NCI-H526 (cell line): ENCODE measurements at regions not wholly inside any gene's neighbourhood (a gene's known extent, or its start where the extent isn't known, plus 50 kb on each side); places are given as distances from the start of the nearest gene placed in this dataset.
"Not testable (repeated sequence)": the region's sequence is repeated elsewhere in the genome, so short reads cannot be mapped to it uniquely, and the experiment has no call there.

ENCODE experiments used
- DNase-seq, 2 experiments: peaks; one replicate each; lab custom pipeline; 2025; lab: John Stamatoyannopoulos, UW

GRCh38 chr19:28685802-28686201, 527.1 kb downstream of the UQCRFS1 start:
- no peak for DNase-seq

DNA sequence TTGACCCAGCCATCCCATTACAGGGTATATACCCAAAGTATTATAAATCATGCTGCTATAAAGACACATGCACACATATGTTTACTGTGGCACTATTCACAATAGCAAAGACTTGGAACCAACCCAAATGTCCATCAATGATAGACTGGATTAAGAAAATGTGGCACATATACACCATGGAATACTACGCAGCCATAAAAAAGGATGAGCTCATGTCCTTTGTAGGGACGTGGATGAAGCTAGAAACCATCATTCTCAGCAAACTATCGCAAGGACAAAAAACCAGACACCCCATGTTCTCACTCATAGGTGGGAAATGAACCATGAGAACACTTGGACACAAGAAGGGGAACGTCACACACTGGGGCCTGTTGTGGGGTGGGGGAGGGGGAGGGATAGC, 527.9 kb downstream of the UQCRFS1 start:
- not testable (repeated sequence) for DNase-seq

GRCh38 chr19:28680111-28680510, 532.8 kb downstream of the UQCRFS1 start:
- no peak for DNase-seq

DNA sequence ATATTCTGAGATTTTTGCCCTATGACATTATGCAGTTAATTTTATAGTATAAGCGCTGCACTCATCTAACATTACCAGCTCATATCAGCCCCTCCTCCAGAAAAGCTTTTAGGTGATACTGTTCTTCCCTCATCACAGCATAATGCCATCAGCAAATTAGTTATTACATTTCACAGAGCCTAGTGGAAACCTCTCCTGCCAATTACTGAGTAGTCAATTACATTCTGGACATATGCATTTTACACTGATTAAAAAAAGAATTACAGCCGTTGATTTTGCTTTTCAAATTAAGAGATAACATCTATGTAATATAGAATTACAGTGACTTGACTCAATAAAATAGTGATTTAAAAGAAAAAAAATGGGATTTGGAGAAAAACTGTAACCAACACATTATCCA, 542.1 kb downstream of the UQCRFS1 start:
- DNase-seq, result no peak

DNA sequence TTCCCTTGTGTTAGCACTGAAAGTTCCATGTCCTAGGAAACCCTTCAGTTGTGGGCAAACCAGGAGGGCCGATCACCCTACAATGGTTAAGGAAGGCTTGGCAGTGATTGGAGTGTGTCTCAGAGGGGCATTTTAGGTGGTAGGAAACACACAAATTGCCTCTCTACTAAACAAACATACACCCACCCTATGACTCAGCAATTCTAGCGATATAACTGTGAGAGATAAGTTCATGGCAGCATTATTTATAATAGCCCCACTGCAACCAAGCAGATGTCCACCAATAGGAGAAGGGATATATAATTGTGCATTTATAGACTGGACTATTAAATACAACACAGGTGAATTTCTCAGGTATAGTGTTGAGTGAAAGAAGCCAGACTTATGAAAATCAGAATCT, 543.1 kb downstream of the UQCRFS1 start:
- DNase-seq, result no peak

GRCh38 chr19:28667348-28667977, 545.5 kb downstream of the UQCRFS1 start:
- no peak for DNase-seq

- no peak for DNase-seq
These were observed 547.2 kb downstream of the UQCRFS1 start for GRCh38 chr19:28665748-28666147.

DNA sequence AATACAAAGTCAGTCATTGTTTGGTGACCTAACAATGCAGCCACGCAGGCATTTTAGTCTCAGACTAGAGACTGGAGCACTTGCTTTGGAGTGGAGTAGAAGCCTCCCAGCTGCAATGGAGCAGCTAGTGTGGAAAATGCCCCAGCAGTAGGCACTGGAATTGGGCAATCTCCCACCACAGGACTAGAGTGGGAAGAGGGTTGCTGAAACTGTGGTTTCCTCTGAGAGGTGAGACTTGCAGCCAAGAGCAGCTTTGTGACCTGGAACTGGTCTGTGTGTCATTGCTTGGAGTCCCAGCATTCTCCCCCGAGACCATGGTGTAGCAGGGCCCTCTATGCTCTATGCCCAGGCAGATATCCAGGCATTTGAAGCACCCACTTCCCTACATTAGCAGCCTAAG, 556.3 kb downstream of the UQCRFS1 start:
- no peak for DNase-seq

DNA sequence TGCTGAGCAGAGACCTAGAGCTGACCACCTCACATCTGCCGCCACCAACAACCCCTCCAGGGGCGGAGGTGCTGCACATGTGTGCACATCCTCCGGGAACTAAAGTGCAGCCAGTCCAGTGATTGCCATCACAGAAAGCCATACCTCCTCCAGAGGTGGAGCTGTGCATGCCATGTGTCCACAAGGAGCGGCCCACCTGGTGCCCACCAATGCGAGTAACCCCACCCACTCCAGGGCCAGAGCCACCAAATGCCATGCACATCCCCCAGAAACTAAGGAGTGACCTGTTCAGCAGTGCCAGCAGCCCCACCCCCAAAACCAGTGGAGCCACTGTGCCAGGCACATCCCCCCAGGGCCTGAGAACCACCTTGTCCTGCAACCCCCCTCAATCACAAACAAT, 557.9 kb downstream of the UQCRFS1 start:
- no peak for DNase-seq

DNA sequence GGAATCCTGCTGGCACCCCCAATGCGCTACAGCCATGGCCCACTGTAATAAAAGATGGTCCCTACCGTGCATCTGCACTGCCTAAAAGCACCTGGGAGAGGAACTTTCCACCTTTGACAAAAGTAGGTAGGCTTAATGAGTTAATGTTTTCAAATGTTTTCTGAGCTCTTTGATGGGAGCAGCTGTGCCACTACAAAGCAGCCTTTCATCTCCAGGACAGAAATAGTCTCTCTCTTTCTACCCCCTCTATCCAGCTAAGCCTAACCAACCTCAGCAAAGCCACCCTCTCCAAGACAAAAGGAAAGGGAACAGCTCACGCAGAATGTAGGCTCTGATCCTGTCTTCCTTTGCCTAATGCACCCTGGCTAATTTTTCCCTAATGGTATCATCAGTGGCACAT, 560.2 kb downstream of the UQCRFS1 start:
- DNase-seq, result no peak

- DNase-seq, result no peak
These were observed 566.3 kb downstream of the UQCRFS1 start for GRCh38 chr19:28646629-28647028.

- DNase-seq, result no peak
These were observed 568.7 kb downstream of the UQCRFS1 start for GRCh38 chr19:28644169-28644775.

GRCh38 chr19:28642787-28643683, 569.9 kb downstream of the UQCRFS1 start:
- DNase-seq, result no peak

GRCh38 chr19:28641395-28641794, 571.6 kb downstream of the UQCRFS1 start:
- DNase-seq, result no peak

DNA sequence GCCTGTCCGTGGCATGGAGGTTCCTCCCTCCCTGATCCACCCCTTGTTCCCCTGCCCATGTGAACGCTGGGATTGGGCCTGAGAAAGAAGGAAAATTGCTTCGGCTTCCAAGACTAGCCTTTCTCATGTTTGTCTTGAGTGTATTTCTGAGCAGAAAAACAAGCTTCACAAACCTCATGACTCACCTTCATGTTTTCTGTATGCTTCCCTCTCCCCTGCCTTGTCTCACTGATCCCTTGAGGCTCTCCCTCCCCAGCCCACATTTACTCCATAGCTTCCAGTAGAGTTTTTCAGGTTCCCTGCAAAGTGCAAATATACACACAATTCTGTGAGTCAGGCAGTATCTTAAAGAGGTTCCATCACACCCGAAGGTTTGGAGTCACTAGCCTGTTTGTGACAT, 572.4 kb downstream of the UQCRFS1 start:
- DNase-seq, result no peak

GRCh38 chr19:28638445-28638844, 574.5 kb downstream of the UQCRFS1 start:
- DNase-seq, result no peak

- no peak for DNase-seq
These were observed 576.2 kb downstream of the UQCRFS1 start for GRCh38 chr19:28636706-28637105.

DNA sequence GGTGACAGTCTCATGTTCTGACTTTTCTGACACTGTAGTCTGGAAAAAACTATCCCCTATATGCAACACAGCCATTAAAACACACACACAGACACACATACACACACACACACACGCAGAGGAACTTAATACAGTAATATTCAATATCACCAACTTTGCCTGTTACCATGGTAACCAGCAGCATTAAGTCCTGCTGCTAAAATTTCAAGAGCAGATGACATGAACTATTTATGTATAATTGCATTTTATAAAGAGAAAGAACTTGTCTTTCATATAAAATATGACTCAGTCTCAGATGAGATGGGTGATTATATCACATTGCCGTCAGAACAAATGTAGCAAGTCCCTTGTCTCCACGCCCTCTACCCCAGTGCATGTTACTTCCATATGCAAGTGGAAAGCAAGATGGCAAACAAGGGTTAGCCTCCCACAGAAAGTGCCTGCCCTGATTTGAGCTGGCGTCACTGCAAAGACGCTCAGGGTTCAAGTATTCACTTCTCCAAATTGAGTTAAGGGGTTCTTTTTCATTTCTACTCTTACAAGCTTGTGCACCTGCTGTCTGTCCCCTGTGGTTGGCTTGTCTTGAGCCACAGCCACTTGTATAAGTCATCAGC, 576.8 kb downstream of the UQCRFS1 start:
- no peak for DNase-seq

- no peak for DNase-seq
These were observed 578.1 kb downstream of the UQCRFS1 start for GRCh38 chr19:28634837-28635236.

DNA sequence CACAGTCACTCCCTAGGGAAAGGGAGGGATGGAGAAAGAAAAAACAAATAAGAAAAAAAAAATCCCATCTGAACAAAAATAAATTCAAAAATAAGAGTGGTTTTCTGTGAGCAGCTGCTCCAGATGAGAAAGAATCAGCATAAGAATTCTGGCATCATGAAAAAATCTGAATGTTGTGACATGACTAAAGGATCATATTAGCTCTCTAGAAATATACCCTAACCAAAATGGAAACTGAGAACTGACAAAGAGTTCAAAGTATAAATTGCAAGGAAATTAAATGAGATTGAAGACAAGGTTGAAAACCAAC, 579.0 kb downstream of the UQCRFS1 start:
- no peak for DNase-seq

GRCh38 chr19:28633319-28634018, 579.5 kb downstream of the UQCRFS1 start:
- DNase-seq, result peak; percentile 23 to 62

DNA sequence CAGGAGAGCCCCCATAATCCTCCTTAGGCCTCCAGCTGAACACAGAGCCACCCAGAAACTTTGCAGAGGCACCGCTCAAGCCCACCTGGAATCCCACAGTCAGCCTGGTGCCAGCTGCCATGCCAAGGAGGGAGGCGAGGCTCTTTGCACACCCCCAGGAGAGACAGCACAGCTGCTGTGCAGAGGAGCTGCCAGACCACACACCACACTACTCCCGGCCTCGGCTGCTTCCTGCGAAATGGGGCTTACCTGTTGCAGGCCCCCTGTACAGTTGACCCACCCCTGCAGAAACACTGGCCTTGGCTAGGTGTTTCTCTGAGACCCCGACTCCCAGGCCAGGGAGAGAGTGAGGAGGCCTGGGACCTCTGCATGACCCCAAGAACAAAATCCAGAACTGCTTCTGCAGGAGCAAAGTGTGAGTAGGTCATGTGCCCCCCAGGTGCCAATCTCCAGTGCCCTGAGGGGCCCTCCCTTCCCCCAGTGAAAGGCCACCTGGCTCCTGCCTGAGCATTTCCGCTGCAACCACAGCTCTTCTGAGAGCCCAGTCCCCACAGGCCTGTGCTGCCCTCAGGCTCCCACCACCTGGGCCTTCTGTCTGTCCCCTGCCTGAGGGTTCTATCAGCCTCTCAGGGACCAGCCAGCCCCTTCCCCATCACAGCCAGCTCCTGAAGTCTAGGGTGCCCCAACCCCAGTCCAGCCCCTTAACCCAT, 580.4 kb downstream of the UQCRFS1 start:
- no peak for DNase-seq
